ENCODE measurements at regions not wholly inside any gene's neighbourhood (a gene's known extent, or its start where the extent isn't known, plus 50 kb on each side); places are given as distances from the start of the nearest gene placed in this dataset.

DNA sequence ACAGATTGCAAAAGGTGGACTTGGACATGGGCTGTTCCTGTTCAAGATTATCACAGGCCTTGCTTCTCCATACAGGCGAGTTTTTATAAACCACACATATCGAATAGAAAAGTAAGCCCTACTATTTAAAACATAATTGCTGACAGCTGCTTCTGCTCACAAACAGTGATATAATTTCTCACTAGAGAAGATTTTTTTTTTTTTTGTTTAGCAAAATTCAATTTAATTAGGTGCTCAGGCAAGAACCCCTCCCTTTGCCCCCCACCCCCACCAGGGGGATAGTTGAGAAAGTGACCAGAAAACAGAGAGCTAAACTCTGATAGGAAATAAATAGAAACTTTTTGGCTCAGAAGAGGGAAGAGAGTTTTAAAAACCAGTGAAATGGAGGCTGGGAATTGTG, 132.8 kb upstream of the CRY1 start:
- DNase-seq, result no peak

DNA sequence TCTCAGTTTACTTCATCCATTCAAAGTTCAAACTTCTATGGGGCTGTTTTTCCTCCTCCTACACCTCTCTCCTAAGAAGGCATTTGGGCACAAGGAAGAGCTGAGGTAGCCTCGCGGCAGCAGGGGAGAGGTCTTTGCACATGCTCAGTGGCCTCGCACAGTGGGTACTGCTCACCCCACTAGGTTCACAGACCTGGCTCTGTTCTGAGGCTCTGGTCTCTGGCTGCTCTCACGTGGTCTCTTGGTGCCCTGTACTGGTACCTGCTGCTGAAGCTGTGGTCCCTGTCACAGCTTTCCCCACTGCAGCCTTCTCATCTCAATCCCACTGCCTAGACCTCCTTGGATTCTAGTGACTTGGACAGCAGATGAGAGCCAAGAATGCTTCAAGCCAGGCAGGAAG, 134.7 kb upstream of the CRY1 start:
- no peak for DNase-seq

DNA sequence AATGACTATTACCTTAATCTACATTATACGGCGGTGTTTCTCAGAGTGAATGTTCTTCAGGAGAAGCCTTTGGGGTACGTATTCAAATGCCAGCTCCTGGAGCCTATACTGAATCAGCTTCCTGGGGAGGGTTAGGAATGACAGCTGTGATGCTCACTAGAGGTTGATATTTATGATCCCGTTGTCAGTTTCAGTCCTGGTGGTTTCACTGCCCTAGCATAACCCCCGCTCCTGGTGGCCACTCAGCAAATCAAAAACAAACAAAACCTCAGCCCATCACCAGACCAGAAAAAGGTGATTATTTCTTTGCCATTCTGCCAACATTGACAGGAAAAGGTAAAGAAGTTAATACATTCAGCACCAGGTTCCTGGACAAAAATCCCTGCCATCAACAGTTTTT, 136.5 kb upstream of the CRY1 start:
- no peak for DNase-seq

DNA sequence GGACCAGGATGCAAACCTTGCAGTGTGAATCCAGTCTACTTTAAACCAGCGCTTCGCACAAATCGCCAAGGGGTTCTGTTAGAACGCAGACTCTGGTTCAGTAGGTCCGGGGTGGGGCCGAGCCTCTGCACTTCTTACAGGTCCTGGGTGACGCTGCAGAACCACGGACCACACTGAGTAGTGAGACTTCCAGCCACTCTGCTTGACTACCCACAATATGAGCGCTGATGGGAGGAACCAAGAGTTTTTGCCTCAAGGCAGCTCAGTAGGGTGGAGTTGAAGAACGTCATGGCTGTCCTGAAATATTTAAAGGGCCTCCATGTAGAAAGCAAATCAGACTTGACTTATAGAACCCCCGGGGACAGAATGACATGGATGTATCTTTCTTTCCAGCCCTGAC, 138.0 kb upstream of the CRY1 start:
- DNase-seq, result no peak

DNA sequence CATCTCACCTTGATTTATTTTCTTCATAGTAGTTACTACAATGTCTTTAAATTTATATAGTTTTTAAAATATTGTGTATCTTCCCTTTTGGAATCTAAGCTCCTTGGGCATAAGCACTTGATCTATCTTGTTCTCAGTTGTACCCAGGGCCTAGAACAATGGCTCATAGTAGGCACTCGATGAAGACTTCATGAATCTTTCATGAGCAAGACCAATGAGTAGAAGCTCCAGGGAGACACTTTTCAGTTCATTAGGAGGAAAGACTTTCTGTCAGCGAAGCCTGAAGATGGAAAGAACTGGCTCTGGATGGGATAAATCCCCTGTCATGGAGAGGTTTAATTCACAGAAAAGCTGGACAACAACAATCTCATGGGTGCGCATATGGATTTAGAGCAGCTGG, 140.2 kb upstream of the CRY1 start:
- DNase-seq, result no peak

DNA sequence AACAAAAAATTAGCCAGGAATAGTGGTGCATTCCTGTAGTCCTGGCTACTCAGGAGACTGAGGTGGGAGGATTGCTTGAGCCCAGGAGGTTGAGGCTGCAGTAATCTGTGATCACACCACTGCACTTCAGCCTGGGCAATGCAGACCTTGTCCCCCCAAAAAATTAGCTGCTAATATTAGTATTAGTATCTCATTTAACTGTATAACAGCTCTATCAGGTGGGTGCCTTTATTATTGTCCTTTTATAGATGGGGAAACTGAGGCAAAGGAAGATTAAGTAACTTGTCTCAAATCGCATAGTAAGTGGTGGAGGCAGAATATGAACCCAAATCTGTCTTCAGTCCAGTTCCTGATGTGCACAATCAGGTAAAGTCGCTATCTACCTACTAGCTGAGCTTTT, 142.3 kb upstream of the CRY1 start:
- no peak for DNase-seq

DNA sequence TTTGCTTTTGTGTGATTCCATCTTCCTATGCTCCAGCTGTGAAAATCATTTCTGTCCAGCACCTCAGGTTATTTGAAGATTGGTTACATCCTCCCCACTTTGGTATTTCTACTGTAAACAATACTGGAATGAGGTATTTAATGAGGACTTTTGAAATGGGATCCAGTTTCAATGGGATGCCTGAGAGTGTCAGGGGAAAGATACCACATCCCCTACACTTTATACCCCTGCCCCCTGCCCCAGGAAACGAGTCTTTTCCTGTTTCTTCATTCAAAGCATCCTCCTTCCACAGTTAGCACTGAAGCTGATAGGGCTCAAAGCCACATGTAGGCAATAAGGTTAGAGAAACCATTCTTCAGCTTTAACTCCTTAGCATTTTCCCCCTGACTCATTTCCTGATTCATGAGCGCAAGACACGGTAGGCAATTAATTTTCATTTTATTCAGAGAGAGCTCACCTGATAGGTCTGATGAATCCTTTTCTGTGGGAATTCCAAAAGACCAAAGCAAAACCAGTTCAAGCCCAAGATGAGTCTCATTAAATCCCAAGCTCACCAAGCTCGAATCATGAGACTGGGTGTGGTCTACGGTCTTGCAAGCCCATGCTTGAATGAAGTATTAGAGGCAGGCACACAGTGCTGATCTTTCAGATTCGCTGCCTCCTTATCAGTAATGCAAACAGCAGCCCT, 143.6 kb upstream of the CRY1 start:
- DNase-seq, result no peak

DNA sequence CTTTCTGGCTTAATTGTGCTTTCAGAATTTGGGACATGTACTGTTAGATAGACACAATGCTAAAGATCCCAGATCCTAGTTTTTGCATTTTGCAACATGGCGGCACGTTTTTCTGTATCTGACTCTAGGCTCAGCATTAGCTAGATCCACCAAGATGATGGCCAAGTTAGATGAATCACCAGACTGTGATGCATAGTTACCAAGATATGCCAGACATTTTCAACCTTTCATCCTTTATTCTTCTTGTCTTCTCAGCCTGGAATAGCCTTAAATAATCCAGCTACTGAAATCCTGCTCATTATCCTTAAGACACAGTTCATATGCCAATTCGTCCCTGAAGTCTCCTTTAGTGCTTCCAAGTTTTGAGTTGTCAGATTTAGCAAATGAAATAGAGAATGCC, 144.9 kb upstream of the CRY1 start:
- DNase-seq, result no peak

DNA sequence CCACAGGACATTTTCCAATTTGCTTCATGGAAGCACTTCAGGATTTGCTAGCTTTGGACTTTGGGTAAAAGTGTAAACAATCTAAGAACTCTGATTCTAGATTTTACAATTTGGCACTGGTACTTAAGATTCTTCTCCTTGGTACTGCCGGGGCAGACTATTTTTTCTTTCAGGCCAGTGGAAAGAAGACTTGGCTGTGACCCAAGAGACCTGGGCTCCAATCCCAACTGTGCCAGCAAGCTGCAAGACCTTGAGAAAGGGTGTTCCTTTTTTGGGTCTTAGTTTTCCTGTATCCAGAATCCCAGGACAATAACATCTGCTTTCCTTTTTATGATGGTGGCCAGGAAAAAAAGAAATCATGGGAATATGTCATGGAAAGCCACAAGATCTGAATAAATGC, 148.1 kb upstream of the CRY1 start:
- DNase-seq, result no peak

DNA sequence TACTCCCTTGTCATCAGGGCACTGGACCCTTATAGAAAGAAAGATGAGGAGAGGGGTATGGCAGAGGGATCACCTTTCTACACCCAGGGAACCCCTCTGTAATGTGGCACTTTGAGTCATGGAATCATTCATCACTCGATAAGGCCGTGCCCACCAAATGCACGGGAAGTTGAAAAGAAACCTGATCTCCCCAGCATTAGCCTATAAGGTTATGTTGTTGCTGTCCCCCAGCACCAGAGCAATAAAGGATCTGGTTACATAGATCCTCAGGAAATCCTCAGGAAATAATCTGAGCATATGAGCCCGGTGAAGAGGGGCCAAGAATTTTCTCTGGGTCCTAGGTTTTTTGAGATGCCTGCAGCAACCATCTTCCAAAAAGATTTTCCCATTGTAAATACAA, 148.8 kb upstream of the CRY1 start:
- DNase-seq, result no peak

DNA sequence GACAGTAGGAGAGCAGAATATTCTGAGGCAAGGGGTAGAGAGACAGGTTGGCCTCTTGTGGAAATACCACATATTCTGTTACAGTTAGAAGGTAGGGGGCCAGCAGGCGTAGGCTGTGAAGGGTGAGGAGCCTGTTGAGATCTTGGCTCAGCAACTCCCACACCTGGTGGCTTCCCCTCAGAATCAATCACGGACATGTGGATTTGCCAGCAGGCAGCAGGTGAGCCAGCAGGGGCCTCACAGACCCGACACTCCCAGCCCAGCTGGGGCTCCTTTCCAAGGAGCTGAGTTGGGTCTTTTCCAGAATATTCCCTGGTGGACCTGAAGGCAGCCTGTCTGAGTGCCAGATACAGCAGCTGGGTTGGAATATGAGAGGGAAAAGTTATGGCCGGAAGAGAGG, 150.0 kb upstream of the CRY1 start:
- DNase-seq, result no peak

DNA sequence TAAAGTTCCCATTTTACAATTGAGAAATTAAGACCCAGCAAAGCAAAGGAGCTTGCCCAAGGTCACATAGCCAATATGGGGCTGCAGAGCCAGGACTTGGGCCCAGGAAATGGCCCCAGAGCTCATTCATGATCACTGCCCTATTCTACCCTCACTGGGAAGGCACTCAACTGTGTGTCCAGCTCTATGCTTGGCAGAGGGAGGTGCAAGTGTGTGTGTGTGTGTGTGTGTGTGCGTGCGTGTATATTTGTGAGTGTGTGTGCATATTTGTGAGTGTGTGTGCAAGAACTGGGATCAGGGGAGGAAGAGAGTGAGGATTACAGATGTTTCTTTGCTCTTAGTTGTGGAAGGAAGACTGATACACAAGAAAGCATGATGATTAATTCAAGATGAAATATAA, 151.2 kb upstream of the CRY1 start:
- no peak for DNase-seq

DNA sequence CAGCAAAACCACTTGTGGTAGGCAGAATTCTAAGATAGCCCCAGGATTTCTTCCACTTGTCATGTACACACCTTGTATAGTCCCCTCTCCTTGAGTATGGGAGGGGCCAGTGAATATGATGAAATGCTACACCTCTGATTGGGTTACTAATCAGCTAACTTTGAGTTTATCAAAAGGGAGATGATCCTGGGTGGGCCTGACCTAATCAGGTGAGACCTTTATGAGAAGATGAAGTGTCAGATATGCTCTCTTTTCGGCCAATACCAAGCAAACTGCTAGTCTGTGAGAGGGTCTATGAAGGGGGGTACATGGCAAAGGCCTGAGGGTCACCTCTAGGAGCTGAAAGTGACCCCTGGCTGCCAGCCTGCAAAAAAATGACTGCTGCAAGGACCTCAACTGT, 154.3 kb upstream of the CRY1 start:
- DNase-seq, result no peak

DNA sequence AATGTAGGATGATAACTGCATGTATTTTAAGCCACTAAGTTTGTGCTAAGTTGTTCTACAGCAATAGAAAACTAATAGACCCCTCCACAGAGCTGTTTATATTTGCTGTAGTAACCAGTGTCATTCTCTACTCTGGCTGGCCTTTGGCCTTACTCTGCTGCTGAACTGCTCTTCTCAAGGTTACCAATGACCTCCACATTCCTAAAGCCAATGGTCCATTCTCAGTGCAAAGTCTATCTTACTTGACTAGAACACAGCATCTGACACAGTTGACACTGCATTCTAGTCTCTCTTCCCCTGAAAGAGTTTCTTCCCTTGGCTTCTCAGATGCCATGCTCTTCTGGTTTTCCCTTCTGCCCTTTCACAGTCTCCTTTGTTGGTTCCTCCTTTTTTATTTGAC, 154.8 kb upstream of the CRY1 start:
- DNase-seq, result no peak

DNA sequence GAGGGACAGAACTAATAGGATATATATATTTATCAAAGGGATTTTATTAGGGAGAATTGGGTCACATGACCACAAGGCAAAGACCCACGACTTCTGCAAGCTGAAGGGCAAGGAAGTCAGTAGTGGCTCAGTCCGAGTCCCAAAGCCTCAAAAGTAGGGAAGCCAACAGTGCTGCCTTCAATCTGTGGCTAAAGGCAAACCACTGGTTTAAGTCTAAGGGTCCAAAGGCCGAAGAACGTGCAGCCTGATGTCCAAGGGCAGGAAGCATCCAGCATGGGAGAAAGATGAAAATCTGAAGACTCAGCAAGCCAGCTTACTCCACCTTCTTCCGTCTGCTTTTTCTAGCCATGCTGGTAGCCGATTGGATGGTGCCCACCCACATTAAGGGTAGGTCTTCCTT, 157.9 kb upstream of the CRY1 start:
- DNase-seq, result no peak

DNA sequence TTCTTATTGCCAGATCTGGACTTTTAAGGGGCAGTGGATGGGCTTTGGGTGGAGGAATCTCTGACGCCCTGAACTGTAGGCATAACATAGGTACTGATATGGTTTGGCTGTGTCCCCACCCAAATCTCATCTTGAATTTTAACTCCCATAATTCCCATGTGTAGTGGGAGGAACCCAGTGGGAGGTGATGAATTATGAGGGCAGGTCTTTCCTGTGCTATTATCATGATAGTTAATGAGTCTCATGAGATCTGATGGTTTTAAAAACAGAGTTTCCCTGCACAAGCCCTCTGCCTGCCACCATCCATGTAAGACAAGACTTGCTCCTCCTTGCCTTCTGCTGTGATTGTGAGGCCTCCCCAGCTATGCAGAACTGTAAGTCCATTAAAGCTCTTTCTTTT, 160.0 kb upstream of the CRY1 start:
- no peak for DNase-seq

DNA sequence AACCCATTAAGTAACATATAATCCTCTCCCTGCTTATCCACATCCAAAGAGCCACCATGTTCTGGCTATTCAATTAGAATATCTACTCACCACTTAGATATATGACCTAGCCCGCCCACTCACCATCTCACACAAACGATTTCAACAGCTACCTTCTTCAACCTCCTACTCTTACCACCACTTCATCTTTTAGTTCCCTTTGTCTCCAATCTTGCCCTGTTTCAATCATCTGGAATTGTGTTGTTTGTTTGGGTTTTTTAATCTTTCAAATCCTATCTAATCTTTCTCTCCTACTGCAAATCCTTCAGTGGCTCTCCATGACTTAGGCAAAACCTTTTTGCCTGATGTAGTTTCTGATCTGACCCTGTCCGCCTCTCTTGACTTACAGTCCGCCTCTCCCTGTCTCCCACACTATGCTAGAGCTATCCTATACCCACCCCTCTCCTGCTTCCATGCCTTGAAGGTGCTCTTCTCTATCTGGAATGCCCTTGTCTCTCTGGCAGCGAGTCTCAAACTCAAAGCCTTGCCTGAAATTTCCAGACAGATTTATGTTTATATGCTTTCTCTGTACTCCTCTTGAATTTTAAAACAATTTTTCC, 161.0 kb upstream of the CRY1 start:
- DNase-seq, result no peak

DNA sequence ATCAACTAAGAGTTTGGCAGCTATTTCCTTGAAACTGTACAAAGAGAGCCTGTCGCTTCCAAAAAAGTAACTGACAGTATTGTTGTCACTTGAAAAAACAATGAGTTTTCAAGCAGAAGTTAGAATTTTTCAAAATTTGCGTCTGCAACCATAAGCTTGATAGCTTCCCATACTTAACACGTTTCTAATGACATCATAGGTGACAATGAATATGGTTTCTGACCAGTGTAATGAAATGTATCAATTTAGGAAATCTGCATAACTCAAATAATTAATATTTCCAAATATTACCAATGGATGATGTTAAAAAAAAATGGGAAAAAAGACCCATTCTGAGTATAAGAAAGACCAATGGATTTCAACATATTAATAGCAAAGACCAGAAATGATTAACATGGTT, 165.4 kb upstream of the CRY1 start:
- no peak for DNase-seq

DNA sequence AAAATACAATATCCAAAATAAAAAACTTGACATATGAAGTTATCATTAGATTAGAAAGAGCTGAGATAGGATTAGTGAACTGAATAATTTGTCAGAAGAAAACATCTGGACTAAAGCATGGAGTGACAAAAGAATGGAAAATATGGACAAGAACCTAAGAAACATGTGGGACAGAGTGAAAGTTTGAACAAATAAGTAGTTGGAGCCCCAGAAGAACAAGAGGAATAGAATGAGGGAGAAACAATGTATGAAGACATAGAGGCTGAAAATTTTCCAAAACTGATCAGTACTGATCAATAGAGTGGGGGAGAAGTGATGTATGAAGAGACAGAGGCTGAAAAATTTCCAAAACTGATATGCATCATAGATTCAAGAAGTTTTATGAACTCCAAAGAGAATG, 170.6 kb upstream of the CRY1 start:
- no peak for DNase-seq

DNA sequence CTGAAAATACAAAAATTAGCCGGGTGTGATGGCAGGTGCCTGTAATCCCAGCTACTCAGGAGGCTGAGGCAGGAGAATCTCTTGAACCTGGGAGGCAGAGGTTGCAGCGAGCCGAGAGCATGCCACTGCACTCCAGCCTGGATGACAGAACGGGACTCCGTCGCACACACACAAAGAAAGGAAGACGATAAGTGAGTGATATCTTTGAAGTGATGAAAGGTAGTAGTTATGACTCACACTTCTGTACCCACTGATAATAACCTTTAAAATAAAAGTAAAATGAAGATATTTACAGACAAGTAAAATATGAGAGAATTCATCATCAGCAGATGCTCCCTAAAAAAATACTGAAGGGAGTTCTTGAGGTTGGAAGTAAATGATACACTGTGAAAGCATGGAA, 171.3 kb upstream of the CRY1 start:
- DNase-seq, result no peak

DNA sequence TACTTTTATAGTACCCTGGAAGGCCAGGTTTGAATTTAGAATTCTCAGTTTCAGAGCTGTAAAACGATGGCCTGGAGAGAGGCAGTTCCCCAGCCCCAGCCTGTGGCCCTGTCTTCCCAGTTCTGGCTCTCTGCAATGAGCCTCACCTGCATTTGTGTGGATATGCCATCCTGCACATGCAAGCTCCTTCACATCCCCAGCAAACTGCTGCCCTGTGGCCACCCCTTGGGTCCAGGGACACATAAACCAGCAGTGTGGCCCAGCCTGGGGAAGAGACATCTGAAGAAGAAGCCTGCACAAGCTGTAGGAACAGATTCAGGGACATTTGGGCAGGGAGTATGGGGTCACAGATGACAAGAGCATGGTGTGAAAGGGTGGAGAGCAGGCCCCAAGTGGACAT, 174.3 kb upstream of the CRY1 start:
- no peak for DNase-seq

DNA sequence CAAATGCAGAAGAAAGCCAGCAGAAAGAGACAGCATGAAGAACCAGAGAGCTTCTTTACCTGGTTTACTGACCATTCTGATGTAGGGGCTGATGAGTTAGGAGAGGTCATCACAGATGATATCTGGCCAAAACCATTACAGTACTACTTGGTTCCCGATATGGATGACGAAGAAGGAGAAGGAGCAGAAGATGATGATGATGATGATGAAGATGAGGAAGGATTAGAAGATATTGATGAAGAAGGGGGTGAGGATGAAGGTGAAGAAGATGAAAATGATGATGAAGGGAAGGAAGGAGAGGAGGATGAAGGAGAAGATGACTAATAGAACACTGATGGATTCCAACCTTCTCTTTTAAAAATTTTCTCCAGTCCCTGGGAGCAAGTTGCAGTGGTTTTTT, 178.2 kb upstream of the CRY1 start:
- DNase-seq, result no peak

DNA sequence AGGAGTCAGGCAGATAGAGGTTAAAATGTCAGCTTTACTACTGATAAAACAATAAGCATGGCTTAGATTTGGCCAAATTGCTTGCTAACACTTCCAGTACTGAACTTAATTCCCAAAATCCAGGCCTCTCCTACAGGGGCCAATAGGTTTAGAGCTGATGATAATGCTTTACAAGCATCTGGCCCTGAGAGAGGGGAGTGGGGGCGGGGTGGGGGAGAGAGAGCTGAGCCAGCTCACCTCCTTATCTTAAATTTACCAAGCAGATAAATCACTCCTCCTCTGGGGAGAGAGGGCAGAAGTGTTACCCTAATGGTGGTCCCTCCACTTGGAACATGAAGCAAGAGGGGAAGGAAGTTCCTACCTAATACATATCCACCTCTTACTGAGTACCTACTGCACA, 182.2 kb upstream of the CRY1 start:
- DNase-seq, result no peak

DNA sequence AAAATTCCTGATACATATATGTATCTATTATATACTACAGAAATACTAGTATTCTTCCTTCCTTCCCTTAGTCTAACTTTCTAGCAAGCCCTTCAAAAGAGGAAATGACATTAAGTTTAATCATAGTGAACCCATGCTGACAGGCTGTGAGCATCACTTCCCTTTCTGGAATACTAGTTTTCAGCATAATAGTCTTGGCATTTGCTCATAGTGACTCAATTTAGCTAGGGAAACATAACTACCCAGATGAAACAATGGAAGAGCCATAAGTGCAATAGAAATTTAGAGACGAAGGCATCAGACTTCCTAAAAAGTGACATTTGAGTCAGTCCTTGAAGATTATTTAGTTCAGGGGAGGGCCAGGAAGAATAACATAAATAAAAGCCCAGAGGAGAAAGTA, 184.5 kb upstream of the CRY1 start:
- DNase-seq, result no peak

DNA sequence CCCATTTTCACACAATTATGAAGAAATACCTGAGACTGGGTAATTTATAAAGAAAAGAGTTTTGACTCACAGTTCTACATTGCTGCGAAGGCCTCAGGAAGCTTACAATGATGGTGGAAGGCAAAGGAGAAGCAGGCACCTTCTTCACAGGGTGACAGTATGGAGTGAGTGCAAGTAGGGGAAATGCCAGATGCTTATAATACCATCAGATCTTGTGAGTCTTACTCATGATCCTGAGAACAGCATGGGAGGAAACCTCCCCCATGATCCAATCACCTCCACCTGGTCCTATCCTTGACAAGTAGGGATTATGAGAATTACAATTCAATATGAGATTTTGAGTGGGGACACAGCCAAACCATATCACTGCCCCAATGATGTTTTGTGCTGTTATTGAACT, 189.3 kb upstream of the CRY1 start:
- no peak for DNase-seq

DNA sequence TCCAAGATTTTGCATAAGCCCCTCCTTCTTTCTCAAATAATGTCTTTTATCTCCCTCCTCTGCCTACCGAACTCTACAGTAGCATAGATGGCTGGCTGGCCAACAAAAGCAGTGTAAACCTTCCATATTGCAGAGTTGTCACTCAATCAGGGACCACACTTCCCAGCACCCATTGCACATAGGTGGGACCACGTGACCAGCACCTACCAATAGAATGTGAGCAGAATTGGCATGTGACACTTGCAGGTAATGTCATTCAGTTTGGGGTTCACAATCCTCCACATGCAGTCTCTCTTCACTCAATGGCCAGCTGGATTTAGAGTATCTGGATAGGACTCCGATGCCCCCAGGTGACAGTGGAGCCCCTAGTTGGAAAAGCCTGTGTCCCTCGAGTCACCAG, 190.3 kb upstream of the CRY1 start:
- no peak for DNase-seq
